ENCODE measurements at regions not wholly inside any gene's neighbourhood (a gene's known extent, or its start where the extent isn't known, plus 50 kb on each side); places are given as distances from the start of the nearest gene placed in this dataset.

- TF ChIP-seq POLR2AphosphoS5 (IDR thresholded peaks at IDR 0.05; ENCODE audit: low read depth, low read length): no peak
- TF ChIP-seq SIN3A (IDR thresholded peaks at IDR 0.05; ENCODE audit: borderline replicate concordance, insufficient read depth, low read depth, low read length): no peak
- TF ChIP-seq CTCF (IDR thresholded peaks at IDR 0.05): no peak
- TF ChIP-seq, protein P1, sequence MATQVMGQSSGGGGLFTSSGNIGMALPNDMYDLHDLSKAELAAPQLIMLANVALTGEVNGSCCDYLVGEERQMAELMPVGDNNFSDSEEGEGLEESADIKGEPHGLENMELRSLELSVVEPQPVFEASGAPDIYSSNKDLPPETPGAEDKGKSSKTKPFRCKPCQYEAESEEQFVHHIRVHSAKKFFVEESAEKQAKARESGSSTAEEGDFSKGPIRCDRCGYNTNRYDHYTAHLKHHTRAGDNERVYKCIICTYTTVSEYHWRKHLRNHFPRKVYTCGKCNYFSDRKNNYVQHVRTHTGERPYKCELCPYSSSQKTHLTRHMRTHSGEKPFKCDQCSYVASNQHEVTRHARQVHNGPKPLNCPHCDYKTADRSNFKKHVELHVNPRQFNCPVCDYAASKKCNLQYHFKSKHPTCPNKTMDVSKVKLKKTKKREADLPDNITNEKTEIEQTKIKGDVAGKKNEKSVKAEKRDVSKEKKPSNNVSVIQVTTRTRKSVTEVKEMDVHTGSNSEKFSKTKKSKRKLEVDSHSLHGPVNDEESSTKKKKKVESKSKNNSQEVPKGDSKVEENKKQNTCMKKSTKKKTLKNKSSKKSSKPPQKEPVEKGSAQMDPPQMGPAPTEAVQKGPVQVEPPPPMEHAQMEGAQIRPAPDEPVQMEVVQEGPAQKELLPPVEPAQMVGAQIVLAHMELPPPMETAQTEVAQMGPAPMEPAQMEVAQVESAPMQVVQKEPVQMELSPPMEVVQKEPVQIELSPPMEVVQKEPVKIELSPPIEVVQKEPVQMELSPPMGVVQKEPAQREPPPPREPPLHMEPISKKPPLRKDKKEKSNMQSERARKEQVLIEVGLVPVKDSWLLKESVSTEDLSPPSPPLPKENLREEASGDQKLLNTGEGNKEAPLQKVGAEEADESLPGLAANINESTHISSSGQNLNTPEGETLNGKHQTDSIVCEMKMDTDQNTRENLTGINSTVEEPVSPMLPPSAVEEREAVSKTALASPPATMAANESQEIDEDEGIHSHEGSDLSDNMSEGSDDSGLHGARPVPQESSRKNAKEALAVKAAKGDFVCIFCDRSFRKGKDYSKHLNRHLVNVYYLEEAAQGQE (IDR thresholded peaks at IDR 0.05; ENCODE audit: insufficient read depth in 1 of 2, low read depth in 2 of 2, low read length in 1 of 2): no peak
Observed at GRCh38 chr11:10374386-10374785, 69.5 kb downstream of the ADM start.
